ENCODE measurements at regions not wholly inside any gene's neighbourhood (a gene's known extent, or its start where the extent isn't known, plus 50 kb on each side); places are given as distances from the start of the nearest gene placed in this dataset.

GRCh38 chr5:175388531-175388930 lies 55.5 kb downstream of the DRD1 start:
- TF ChIP-seq, protein P1, sequence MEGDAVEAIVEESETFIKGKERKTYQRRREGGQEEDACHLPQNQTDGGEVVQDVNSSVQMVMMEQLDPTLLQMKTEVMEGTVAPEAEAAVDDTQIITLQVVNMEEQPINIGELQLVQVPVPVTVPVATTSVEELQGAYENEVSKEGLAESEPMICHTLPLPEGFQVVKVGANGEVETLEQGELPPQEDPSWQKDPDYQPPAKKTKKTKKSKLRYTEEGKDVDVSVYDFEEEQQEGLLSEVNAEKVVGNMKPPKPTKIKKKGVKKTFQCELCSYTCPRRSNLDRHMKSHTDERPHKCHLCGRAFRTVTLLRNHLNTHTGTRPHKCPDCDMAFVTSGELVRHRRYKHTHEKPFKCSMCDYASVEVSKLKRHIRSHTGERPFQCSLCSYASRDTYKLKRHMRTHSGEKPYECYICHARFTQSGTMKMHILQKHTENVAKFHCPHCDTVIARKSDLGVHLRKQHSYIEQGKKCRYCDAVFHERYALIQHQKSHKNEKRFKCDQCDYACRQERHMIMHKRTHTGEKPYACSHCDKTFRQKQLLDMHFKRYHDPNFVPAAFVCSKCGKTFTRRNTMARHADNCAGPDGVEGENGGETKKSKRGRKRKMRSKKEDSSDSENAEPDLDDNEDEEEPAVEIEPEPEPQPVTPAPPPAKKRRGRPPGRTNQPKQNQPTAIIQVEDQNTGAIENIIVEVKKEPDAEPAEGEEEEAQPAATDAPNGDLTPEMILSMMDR (IDR thresholded peaks at IDR 0.05; ENCODE audit: low read depth, low read length): no peak
- no peak overlapping the region for H3K4me3 ChIP-seq (ENCODE audit: low read depth, low read length)
- peaks cover 61% of the 10 kb centered on the region for H3K27me3 ChIP-seq (ENCODE audit: insufficient read depth, low read depth, severe bottlenecking)
- H3K9me3 ChIP-seq (ENCODE audit: severe bottlenecking): no peaks in the 10 kb centered on the region
- H3K27ac ChIP-seq: no peak overlapping the region
- H3K36me3 ChIP-seq: no peaks in the 10 kb centered on the region
- DNase-seq: no peak

GRCh38 chr5:175387144-175387543 lies 56.8 kb downstream of the DRD1 start:
- peaks cover 62% of the 10 kb centered on the region for H3K27me3 ChIP-seq (ENCODE audit: insufficient read depth, low read depth, severe bottlenecking)
- no peaks in the 10 kb centered on the region for H3K9me3 ChIP-seq (ENCODE audit: severe bottlenecking)
- TF ChIP-seq, protein P1 (IDR thresholded peaks at IDR 0.05; ENCODE audit: low read depth, low read length): no peak
- H3K27ac ChIP-seq: no peak overlapping the region
- DNase-seq: no peak
- no peaks in the 10 kb centered on the region for H3K36me3 ChIP-seq
- H3K4me3 ChIP-seq (ENCODE audit: low read depth, low read length): no peak overlapping the region

DNA sequence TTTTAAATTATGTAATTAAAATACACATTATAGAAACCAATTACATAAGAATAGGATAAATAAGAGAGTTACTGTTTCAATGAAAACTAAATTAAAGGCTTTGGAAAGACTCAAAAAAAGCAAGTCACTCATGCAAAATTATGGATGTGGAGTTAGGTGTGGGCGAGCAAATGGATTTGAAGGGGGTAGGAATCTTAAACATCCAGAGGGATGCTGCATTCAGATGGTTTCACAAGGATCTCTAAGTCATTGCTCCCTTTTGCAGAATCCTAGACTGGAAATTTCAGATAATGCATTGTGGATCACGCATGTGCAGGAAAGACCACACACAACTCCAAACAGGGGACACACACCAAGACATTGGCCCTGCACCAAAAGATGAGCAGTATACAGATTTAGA lies 57.5 kb downstream of the DRD1 start:
- TF ChIP-seq, protein P1 (IDR thresholded peaks at IDR 0.05; ENCODE audit: low read depth, low read length): no peak
- H3K27ac ChIP-seq: no peak overlapping the region
- no peak for DNase-seq

GRCh38 chr5:175385691-175386362 lies 58.2 kb downstream of the DRD1 start:
- H3K9me3 ChIP-seq (ENCODE audit: severe bottlenecking): no peaks in the 10 kb centered on the region
- no peaks in the 10 kb centered on the region for H3K36me3 ChIP-seq
- TF ChIP-seq, protein P1 (IDR thresholded peaks at IDR 0.05; ENCODE audit: low read depth, low read length): no peak
- no peak overlapping the region for H3K4me3 ChIP-seq (ENCODE audit: low read depth, low read length)
- no peak for DNase-seq
- H3K27me3 ChIP-seq (ENCODE audit: insufficient read depth, low read depth, severe bottlenecking): peaks cover 64% of the 10 kb centered on the region
- no peak overlapping the region for H3K27ac ChIP-seq

More for the DNA sequence above, 57.5 kb downstream of the DRD1 start:
- H3K9me3 ChIP-seq (ENCODE audit: severe bottlenecking): no peaks in the 10 kb centered on the region
- peaks cover 63% of the 10 kb centered on the region for H3K27me3 ChIP-seq (ENCODE audit: insufficient read depth, low read depth, severe bottlenecking)
- H3K4me3 ChIP-seq (ENCODE audit: low read depth, low read length): no peak overlapping the region
- H3K36me3 ChIP-seq: no peaks in the 10 kb centered on the region

DNA sequence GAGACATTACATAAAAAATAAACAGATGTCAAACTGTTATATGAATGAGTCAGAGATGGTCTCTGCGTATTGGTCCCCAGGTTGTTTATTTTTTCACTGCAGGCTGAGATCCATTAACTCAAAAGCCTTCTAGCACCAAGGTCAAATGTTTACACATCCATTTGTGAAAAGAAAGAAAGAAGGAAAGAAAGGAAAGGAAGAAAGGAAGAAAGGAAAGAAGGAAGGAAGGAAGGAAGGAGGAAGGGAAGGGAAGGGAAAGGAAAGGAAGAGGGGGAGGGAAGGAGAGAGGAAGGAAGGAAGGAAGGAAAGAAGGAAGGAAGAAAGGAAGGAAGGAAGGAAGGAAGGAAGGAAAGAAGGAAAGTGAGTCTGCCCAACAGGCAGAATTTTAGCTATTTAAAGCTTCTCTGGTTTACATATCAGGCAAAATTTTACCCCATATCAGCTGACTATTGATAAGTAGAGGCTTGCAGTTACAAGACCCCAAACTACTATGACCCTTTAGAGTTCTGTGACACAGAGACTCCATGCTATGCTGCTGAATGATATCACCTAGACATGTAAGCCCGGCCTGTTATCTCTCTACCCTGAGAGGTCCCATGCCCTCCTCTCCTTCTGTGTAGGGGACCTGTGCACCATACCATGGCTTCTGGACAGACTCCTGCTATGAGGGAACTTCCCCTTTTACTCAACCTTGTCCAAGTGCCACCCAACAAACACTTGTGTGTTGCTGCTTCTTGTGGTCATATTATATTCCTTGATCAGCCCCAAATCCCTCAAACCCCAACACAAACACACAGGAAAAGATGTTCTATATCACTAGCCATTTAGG lies 59.0 kb downstream of the DRD1 start:
- H3K27ac ChIP-seq: no peak overlapping the region
- no peak for DNase-seq

More for the DNA sequence above, 59.0 kb downstream of the DRD1 start:
- Histone ChIP-seq H3K4me3 (ENCODE audit: low read depth, low read length) (no peak overlapping the region), H3K9me3 (ENCODE audit: severe bottlenecking) (no peaks in the 10 kb centered on the region), H3K27me3 (ENCODE audit: insufficient read depth, low read depth, severe bottlenecking) (peaks cover 59% of the 10 kb centered on the region), H3K36me3 (no peaks in the 10 kb centered on the region)
- TF ChIP-seq, protein P1 (IDR thresholded peaks at IDR 0.05; ENCODE audit: low read depth, low read length): no peak
